Sciatic nerve (tissue), 2 donors: ENCODE measurements at regions not wholly inside any gene's neighbourhood (a gene's known extent, or its start where the extent isn't known, plus 50 kb on each side); places are given as distances from the start of the nearest gene placed in this dataset.
"Not testable (repeated sequence)": the region's sequence is repeated elsewhere in the genome, so short reads cannot be mapped to it uniquely, and the experiment has no call there.

Experiments used
- ATAC-seq: fragments of 200-7000 bp; cut with Tn5 transposase; one replicate; pipeline ENCODE4 v1.9.1; 2020; ENCODE audit warnings: mild to moderate bottlenecking, moderate library complexity
- DNase-seq: peaks from one replicate; pipeline ENCODE4 v3.0.0-alpha.2; 2020; ENCODE audit warnings: low spot score
- intact Hi-C: fragments of 100-400 bp; cut with DNase I; formaldehyde crosslinking; loops from one replicate; pipeline ENCODE4 v1.14.2; 2022
- donor health status: DM: no; HTN: no; CAD: no.
- donor health status: DM: no; HTN: no; CAD: no.

GRCh38 chr18:73545472-73545871 lies 602.2 kb downstream of the FBXO15 start:
- no peak for DNase-seq
- ATAC-seq = no peak
- intact Hi-C loops = no loop called here

DNA sequence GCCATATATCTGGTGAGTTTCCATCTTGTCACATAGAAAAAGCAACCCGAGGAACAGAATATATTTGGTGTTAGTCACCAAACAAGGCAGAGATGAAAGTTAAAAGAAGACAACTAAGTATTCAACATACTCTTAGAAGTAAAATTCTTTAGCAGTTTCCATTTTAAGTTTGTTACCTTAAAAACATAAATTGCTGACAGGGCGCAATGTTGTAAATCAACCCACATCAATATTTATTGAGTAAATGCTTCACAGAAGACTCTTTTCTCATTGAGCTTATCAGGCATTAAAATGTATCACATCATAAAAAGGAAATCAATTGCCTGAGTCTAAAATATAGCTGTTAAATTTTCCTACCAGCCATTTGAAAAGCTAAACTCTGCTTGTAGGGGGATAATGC lies 603.0 kb downstream of the FBXO15 start:
- intact Hi-C loops = no loop called here
- DNase-seq (no peak), ATAC-seq (no peak)

DNA sequence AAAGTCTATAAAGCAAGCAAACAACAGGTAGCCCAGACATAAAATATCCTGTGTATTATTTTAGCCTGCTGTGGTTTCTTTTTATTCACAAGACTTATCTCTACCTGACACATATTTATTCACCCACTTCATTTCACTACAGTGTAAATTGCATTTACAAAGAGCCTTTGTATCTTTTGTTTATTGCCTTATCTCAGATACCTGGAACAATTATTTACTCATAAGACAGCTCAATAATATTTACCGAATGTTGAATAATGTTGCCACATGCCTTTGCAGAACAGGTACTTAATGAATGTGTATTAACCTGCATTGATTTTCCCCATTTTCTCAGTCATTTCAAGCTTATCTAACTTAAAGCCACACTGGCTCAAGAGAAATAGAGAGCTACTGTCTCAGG lies 603.6 kb downstream of the FBXO15 start:
- intact Hi-C loops = no loop called here
- DNase-seq = no peak
- no peak for ATAC-seq

DNA sequence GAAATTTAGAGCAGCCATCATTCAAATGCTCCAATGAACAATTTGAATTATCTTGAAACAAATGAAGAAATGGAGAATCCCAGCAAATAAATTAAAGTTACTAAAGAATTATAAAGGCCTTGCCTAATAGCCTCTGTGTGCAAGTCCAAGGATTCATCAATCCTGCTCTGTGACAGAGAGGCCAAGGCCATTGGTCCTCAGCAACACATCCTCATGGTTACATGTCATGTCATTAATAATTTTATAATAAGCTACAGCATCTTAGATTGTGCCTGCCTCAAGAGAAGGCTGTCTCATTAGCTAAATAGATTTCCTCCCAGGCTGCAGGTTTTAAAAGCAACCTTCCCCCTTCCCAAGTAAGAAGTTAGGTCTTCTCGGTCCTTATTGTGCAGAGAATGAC lies 611.6 kb downstream of the FBXO15 start:
- DNase-seq = no peak
- ATAC-seq = no peak
- intact Hi-C loops = no loop called here

- intact Hi-C loops = no loop called here
- ATAC-seq (no peak), DNase-seq (no peak)
Measured at GRCh38 chr18:73535189-73535588, 612.4 kb downstream of the FBXO15 start.

- intact Hi-C loops = no loop called here
- ATAC-seq = no peak
- DNase-seq = no peak
Measured at GRCh38 chr18:73531601-73532000, 616.0 kb downstream of the FBXO15 start.

- DNase-seq = no peak
- intact Hi-C loops = no loop called here
- no peak for ATAC-seq
Measured at GRCh38 chr18:73528066-73528465, 619.6 kb downstream of the FBXO15 start.

- ATAC-seq (no peak), DNase-seq (no peak)
- intact Hi-C loops = no loop called here
Measured at GRCh38 chr18:73520229-73520628, 627.4 kb downstream of the FBXO15 start.

DNA sequence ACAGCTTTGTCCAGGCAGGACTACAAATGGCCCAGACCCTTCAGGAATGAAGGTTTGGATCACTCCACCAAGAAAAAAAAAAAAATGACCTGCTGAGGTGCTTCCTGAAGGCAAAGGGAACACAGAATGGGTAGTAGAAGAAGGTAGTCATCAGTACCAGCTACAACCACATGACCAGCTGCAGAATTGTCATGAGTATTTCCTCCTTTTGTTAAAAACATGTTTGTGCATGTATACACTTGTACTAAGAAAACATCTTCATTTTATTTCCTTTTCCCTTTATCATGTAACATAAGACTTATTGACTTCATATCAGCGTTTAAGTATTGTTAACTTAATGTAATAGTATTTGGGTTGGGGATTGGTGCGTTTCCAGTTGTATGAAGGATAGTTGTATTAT lies 631.6 kb downstream of the FBXO15 start:
- ATAC-seq, intact Hi-C loops, DNase-seq: not testable (repeated sequence)

- no peak for DNase-seq
- intact Hi-C loops = no loop called here
- ATAC-seq = no peak
Measured at GRCh38 chr18:73514449-73514848, 633.2 kb downstream of the FBXO15 start.

DNA sequence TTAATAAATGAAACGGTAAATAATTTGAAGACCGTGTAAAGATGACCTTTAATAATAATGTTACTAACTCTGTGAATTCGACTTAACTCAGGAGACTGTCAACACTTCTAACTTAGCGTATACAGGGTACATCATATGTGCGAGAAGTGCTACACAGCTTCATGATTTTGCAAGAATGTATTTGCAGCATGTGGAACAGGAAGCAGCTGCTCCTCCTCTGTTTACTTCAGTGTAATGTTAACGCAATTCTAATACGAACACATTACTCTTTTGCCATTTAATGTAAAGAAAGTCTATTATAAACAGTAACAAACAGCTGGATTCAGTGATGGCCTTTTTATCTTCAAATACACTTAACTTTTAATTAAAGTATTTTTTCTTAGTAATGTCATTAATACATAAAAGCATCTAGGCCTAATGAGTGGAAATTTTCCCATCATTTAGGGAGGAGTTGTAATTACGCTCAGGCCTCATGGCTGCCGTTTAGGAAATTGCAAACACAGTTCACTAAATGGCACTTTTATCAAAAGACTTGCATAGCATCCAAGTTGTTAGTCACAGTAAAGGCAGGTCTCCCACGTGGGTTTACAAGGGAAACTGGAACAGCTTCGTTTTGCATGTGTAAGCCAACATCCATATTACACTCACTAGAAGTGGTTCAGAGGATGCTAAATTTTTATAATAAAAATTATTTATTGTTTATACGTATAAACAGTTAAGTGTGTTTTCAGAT lies 635.7 kb downstream of the FBXO15 start:
- DNase-seq (no peak), ATAC-seq (no peak)
- intact Hi-C loops = no loop called here

- DNase-seq = no peak
- ATAC-seq = no peak
- intact Hi-C loops = no loop called here
Measured at GRCh38 chr18:73509460-73509859, 638.2 kb downstream of the FBXO15 start.

DNA sequence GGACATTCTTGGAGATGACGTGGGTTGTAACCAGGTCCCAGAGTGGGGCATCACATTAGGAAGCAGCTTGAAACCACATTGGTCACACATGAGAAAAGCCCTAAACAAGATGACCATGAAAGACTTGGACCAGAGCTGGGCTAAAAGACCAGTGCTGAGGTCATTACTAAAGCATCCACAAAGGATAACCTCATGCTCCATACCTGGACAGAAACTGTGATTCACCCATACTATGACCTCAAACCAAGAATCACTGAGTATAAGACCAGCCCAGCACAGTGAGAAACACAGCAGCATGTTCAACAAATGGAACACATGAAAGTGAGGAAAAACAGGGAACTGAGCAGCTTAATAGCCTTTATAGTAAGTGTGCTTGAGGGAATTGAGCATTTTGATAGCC lies 635.5 kb upstream of the NETO1 start:
- no peak for DNase-seq
- no peak for ATAC-seq
- intact Hi-C loops = no loop called here

- DNase-seq (no peak), ATAC-seq (no peak)
- intact Hi-C loops = no loop called here
Measured at GRCh38 chr18:73487966-73488365, 620.2 kb upstream of the NETO1 start.

- ATAC-seq (no peak), DNase-seq (no peak)
- intact Hi-C loops = no loop called here
Measured at GRCh38 chr18:73485166-73485565, 617.4 kb upstream of the NETO1 start.

- no peak for ATAC-seq
- no peak for DNase-seq
- intact Hi-C loops = no loop called here
Measured at GRCh38 chr18:73482901-73483300, 615.1 kb upstream of the NETO1 start.

DNA sequence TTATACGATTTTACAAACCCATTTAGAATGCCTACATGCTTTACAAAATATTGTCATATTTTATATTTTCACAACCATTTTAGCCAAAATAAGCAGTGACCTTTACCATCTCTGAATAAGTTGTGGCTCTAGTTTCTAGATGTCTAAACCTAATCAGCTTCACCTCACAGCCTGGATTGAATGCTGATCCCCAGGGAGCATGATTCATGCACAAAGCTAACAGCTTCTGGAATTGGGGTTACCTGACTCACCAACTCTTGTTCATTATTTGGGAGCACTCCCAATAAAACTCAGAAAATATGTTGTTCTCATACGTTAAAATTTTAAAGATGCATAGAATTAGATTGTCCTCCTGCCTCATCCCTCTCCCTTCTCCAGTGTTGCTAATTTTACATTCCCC lies 611.7 kb upstream of the NETO1 start:
- intact Hi-C loops = no loop called here
- ATAC-seq (no peak), DNase-seq (no peak)

DNA sequence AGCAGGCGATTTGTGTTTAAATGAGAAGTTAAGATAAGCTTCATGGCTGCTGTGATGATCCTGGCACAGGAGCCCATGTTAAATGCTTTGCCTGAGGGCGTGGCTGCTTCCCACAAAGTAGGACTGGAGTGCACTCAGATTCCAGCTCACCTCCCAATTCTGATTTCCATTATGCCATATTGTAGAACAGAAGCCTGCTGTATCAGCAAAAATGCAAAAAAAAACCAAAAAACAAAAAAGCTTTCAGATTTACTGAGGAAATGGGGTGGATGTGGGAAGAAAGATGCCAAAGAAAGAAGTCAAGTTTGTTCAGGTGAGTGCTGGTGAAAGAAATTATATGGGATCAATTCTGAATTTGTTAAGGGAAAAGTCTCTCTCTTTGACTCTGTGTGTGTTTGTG lies 610.4 kb upstream of the NETO1 start:
- intact Hi-C loops = no loop called here
- no peak for DNase-seq
- ATAC-seq = no peak

GRCh38 chr18:73476031-73476430 lies 608.2 kb upstream of the NETO1 start:
- ATAC-seq (no peak), DNase-seq (no peak)
- intact Hi-C loops = no loop called here

GRCh38 chr18:73462092-73462491 lies 594.3 kb upstream of the NETO1 start:
- DNase-seq (no peak), ATAC-seq (no peak)
- intact Hi-C loops = no loop called here

DNA sequence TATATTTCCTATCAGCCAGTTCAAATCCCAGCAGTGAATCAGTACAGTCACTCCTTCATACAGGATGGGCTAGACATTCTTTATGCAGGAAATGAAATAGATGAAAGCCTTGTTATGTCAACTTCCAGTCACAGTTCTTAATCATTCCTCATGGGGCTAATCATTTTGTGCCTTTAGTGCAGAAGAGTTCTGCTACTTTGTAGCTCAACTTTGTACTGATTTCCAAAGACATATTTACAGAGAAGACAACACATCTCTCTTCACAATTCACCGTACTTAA lies 593.9 kb upstream of the NETO1 start:
- DNase-seq = no peak
- intact Hi-C loops = no loop called here
- ATAC-seq = no peak
